Loucy (cell line): ENCODE measurements at regions not wholly inside any gene's neighbourhood (a gene's known extent, or its start where the extent isn't known, plus 50 kb on each side); places are given as distances from the start of the nearest gene placed in this dataset.

Experiments used
- CTCF ChIP-seq: fragments of 200-600 bp; sonication (generic); conservative IDR thresholded peaks from 2 replicates; pipeline ENCODE4 v1.5.1; 2014; ENCODE audit warnings: mild to moderate bottlenecking, antibody characterized with exemption, low read length
- EZH2phosphoT487 ChIP-seq: fragments of 200-600 bp; IDR thresholded peaks from 2 replicates; pipeline ENCODE4 v1.6.1; 2018; ENCODE audit warnings: antibody characterized with exemption, mild to moderate bottlenecking, moderate library complexity, borderline replicate concordance

GRCh38 chr6:54786154-54786553 lies 60.4 kb upstream of the FAM83B start:
- TF ChIP-seq CTCF (no peak), EZH2phosphoT487 (no peak)
